SK-N-SH treated with all-trans-retinoic acid at 6 μM for 48 hours (cell line): ENCODE measurements at regions not wholly inside any gene's neighbourhood (a gene's known extent, or its start where the extent isn't known, plus 50 kb on each side); places are given as distances from the start of the nearest gene placed in this dataset.

Experiments
- ARNTL ChIP-seq: fragments of 450-650 bp; formaldehyde crosslinking; IDR thresholded peaks from 2 replicates; pipeline ENCODE4 v1.5.0; 2020; ENCODE audit warnings: low read depth, mild to moderate bottlenecking, moderate library complexity, borderline replicate concordance
- BACH2 ChIP-seq: fragments of 250-450 bp; sonication (Bioruptor Pico); IDR thresholded peaks from 2 replicates; pipeline ENCODE4 v1.9.0; 2021; ENCODE audit warnings: mild to moderate bottlenecking, borderline replicate concordance
- CREB5 ChIP-seq: fragments of 250-450 bp; sonication (Bioruptor Pico); IDR thresholded peaks from 2 replicates; pipeline ENCODE4 v1.5.1; 2020; ENCODE audit warnings: low read depth, mild to moderate bottlenecking, moderate library complexity
- CSDC2 ChIP-seq: fragments of 250-450 bp; sonication (Bioruptor Pico); IDR thresholded peaks from 2 replicates; pipeline ENCODE4 v1.5.0; 2020; ENCODE audit warnings: mild to moderate bottlenecking, moderate library complexity
- ESRRG ChIP-seq: fragments of 250-450 bp; sonication (Bioruptor Pico); IDR thresholded peaks from 2 replicates; pipeline ENCODE4 v1.6.1; 2021; ENCODE audit warnings: mild to moderate bottlenecking
- PATZ1 ChIP-seq: fragments of 250-450 bp; sonication (Bioruptor Pico); IDR thresholded peaks from 2 replicates; pipeline ENCODE4 v1.8.0; 2020; ENCODE audit warnings: mild to moderate bottlenecking, moderate library complexity, borderline replicate concordance
- POU6F1 ChIP-seq: fragments of 250-450 bp; sonication (Bioruptor Pico); IDR thresholded peaks from 2 replicates; pipeline ENCODE4 v1.8.0; 2021; ENCODE audit warnings: low read depth, mild to moderate bottlenecking, moderate library complexity, borderline replicate concordance
- ZC3H10 ChIP-seq: fragments of 250-450 bp; sonication (Bioruptor Pico); IDR thresholded peaks from 2 replicates; pipeline ENCODE4 v1.5.1; 2021; ENCODE audit warnings: mild to moderate bottlenecking, moderate library complexity
- ZFP3 ChIP-seq: fragments of 250-450 bp; sonication (Bioruptor Pico); IDR thresholded peaks from 2 replicates; pipeline ENCODE4 v1.5.0; 2020; ENCODE audit warnings: mild to moderate bottlenecking, moderate library complexity
- ZFP30 ChIP-seq: fragments of 450-650 bp; formaldehyde crosslinking; IDR thresholded peaks from 2 replicates; pipeline ENCODE4 v1.5.0; 2022; ENCODE audit warnings: mild to moderate bottlenecking, moderate library complexity
- ZNF70 ChIP-seq: fragments of 450-650 bp; formaldehyde crosslinking; IDR thresholded peaks from 2 replicates; pipeline ENCODE4 v1.5.0; 2020; ENCODE audit warnings: mild to moderate bottlenecking, moderate library complexity
- ZNF8 ChIP-seq: fragments of 450-650 bp; formaldehyde crosslinking; IDR thresholded peaks from 2 replicates; pipeline ENCODE4 v1.5.0; 2020; ENCODE audit warnings: mild to moderate bottlenecking, moderate library complexity

- no peak for TF ChIP-seq PATZ1 (CRISPR knock-in tag)
- TF ChIP-seq ZNF70 (CRISPR knock-in tag), result no peak
- TF ChIP-seq ZFP3 (CRISPR knock-in tag), result no peak
- no peak for TF ChIP-seq ZC3H10 (CRISPR knock-in tag)
- TF ChIP-seq CREB5 (CRISPR knock-in tag), result no peak
- no peak for TF ChIP-seq ZFP30 (CRISPR knock-in tag)
- no peak for TF ChIP-seq CSDC2
- TF ChIP-seq ZNF8 (CRISPR knock-in tag), result no peak
- TF ChIP-seq ARNTL, result no peak
- TF ChIP-seq BACH2 (CRISPR knock-in tag), result no peak
- no peak for TF ChIP-seq ESRRG (CRISPR knock-in tag)
- TF ChIP-seq POU6F1 (CRISPR knock-in tag), result no peak
These were observed 132.8 kb downstream of the POLR1F start for GRCh38 chr7:19575909-19576557.
